GM12878 (cell line): ENCODE measurements at regions not wholly inside any gene's neighbourhood (a gene's known extent, or its start where the extent isn't known, plus 50 kb on each side); places are given as distances from the start of the nearest gene placed in this dataset.

Source experiments
- ATAC-seq: fragments of 200-7000 bp; cut with Tn5 transposase; 3 replicates; pipeline ENCODE4 v1.9.1; 2020; ENCODE audit warnings: mild to moderate bottlenecking, moderate library complexity
- BruUV-seq: library from RNA; stranded (reverse); fragments of 400-500 nt; replicated peaks from 2 replicates; lab custom pipeline; 2021; lab: Mats Ljungman, UMichigan
- CTCF ChIA-PET: fragments of 300-600 bp; sonication (Branson Sonifier 250); formaldehyde crosslinking; extraction: SDS; loops from one replicate; lab custom pipeline; 2021; ENCODE audit warnings: inconsistent platforms; lab: Yijun Ruan, JAX
- POLR2A ChIA-PET: fragments of 350-600 bp; formaldehyde crosslinking; extraction: SDS; loops from one replicate; lab custom pipeline; 2021; ENCODE audit warnings: inconsistent platforms; lab: Charles Lee
- RAD21 ChIA-PET: fragments of 300-600 bp; sonication (Branson Sonifier 250); formaldehyde crosslinking; loops from one replicate; lab custom pipeline; 2023; ENCODE audit warnings: antibody characterized with exemption; ENCODE audit not compliant: unreplicated experiment; lab: Charles Lee
- SMC1A ChIA-PET: fragments of 300-600 bp; sonication (Branson Sonifier 250); formaldehyde crosslinking; loops from one replicate; lab custom pipeline; 2023; ENCODE audit not compliant: unreplicated experiment, uncharacterized antibody; lab: Charles Lee
- DNase-seq: peaks from one replicate; pipeline ENCODE4 v3.0.0-alpha.2; 2011; ENCODE audit warnings: low read depth, low spot score
- FAIRE-seq: peaks from 3 replicates; lab custom pipeline; 2011; peaks lifted over from hg19 to GRCh38; lab: Jason Lieb, UNC
- H2AFZ ChIP-seq: 2 replicates; pipeline ENCODE4 v1.6.0; 2011; ENCODE audit warnings: low read depth, low read length, control low read depth; ENCODE audit not compliant: control insufficient read depth
- H3K27ac ChIP-seq: 2 replicates; pipeline ENCODE4 v1.5.1; 2011; ENCODE audit warnings: control low read depth; ENCODE audit not compliant: control insufficient read depth, insufficient read depth
- H3K27me3 ChIP-seq, 2 experiments: replicated peaks in 1 of 2; 2 replicates each; pipeline versions ENCODE4 v1.6.0 to v1.6.1; 2011; ENCODE audit warnings: low read length in 1 of 2; ENCODE audit not compliant: control insufficient read depth in 2 of 2, insufficient read depth in 2 of 2
- H3K36me3 ChIP-seq, 2 experiments: 2 replicates each; pipeline ENCODE4 v1.5.1; 2011; ENCODE audit warnings: low read length in 1 of 2; ENCODE audit not compliant: control insufficient read depth in 2 of 2, insufficient read depth in 2 of 2
- H3K4me1 ChIP-seq: 2 replicates; pipeline ENCODE4 v1.6.1; 2011; ENCODE audit warnings: mild to moderate bottlenecking, low read length, moderate library complexity, mixed read lengths; ENCODE audit not compliant: control insufficient read depth, insufficient read depth
- H3K4me2 ChIP-seq: 2 replicates; pipeline ENCODE4 v1.6.0; 2011; ENCODE audit warnings: control low read depth; ENCODE audit not compliant: control insufficient read depth, insufficient read depth
- H3K4me3 ChIP-seq: fragments of 200-600 bp; sonication (generic); 2 replicates; pipeline ENCODE4 v1.5.1; 2016
- H3K79me2 ChIP-seq: 2 replicates; pipeline ENCODE4 v1.6.0; 2011; ENCODE audit warnings: low read length; ENCODE audit not compliant: control insufficient read depth, insufficient read depth
- H3K9ac ChIP-seq: 2 replicates; pipeline ENCODE4 v1.8.0; 2011; ENCODE audit warnings: low read length, control low read depth, mixed read lengths; ENCODE audit not compliant: control insufficient read depth, insufficient read depth
- H3K9me3 ChIP-seq: replicated peaks from 3 replicates; pipeline ENCODE4 v1.5.1; 2011; ENCODE audit warnings: mild to moderate bottlenecking, low read length; ENCODE audit not compliant: control insufficient read depth, insufficient read depth
- H4K20me1 ChIP-seq: 2 replicates; pipeline ENCODE4 v1.6.0; 2011; ENCODE audit not compliant: control insufficient read depth, insufficient read depth
- CHD2 ChIP-seq: IDR thresholded peaks from 2 replicates; pipeline ENCODE4 v1.6.1; 2011; ENCODE audit warnings: low read depth, low read length, improper control_type of control experiment, borderline replicate concordance
- E2F8 ChIP-seq: fragments of 450-650 bp; IDR thresholded peaks from 2 replicates; pipeline ENCODE4 v1.6.1; 2018; ENCODE audit warnings: mild to moderate bottlenecking, low read depth, moderate library complexity; ENCODE audit not compliant: partially characterized antibody
- ETV6 ChIP-seq, 2 experiments: fragments of 450-650 bp in 1 of 2; IDR thresholded peaks in 1 of 2; conservative IDR thresholded peaks in 1 of 2; 2 replicates each; pipeline ENCODE4 v1.6.1; 2014; ENCODE audit warnings: antibody characterized with exemption in 1 of 2, borderline replicate concordance in 1 of 2, low read depth in 1 of 2, mild to moderate bottlenecking in 1 of 2, moderate library complexity in 1 of 2
- FOXK2 ChIP-seq: fragments of 450-650 bp; IDR thresholded peaks from 2 replicates; pipeline ENCODE4 v1.6.1; 2017; ENCODE audit warnings: mild to moderate bottlenecking, moderate library complexity
- FOXM1 ChIP-seq: IDR thresholded peaks from 2 replicates; pipeline ENCODE4 v1.6.1; 2012; ENCODE audit warnings: low read depth, mild to moderate bottlenecking, inconsistent platforms, low read length, moderate library complexity
- JUND ChIP-seq: IDR thresholded peaks from 2 replicates; pipeline ENCODE4 v1.6.1; 2012; ENCODE audit warnings: low read depth, mild to moderate bottlenecking, low read length, improper control_type of control experiment, moderate library complexity
- MTA3 ChIP-seq: IDR thresholded peaks from 2 replicates; pipeline ENCODE4 v1.6.1; 2012; ENCODE audit warnings: low read length, inconsistent platforms, borderline replicate concordance
- POU2F2 ChIP-seq: IDR thresholded peaks from 3 replicates; pipeline ENCODE4 v1.6.1; 2011; ENCODE audit warnings: low read depth, mild to moderate bottlenecking, low read length, borderline replicate concordance
- RFX5 ChIP-seq: IDR thresholded peaks from 2 replicates; pipeline ENCODE4 v1.6.1; 2011; ENCODE audit warnings: low read depth, low read length, improper control_type of control experiment
- TCF7 ChIP-seq: IDR thresholded peaks from 2 replicates; pipeline ENCODE4 v1.6.1; 2014; ENCODE audit warnings: antibody characterized with exemption, borderline replicate concordance
- ZBED1 ChIP-seq: IDR thresholded peaks from 2 replicates; pipeline ENCODE4 v1.6.1; 2016; ENCODE audit warnings: borderline replicate concordance
- ZBTB40 ChIP-seq: fragments of 450-650 bp; IDR thresholded peaks from 2 replicates; pipeline ENCODE4 v1.6.1; 2016; ENCODE audit warnings: mild to moderate bottlenecking, moderate library complexity, borderline replicate concordance
- WGBS: methylation state at CpG from one replicate; pipeline ENCODE4 v1.1.6; 2016; ENCODE audit warnings: low lambda C conversion rate; ENCODE audit not compliant: insufficient replicate concordance, insufficient coverage; ENCODE audit errors: missing lambda C conversion rate; 5-methylcytosine and 5-hydroxymethylcytosine counted together
- in situ Hi-C: fragments of 300-500 bp; cut with MboI; formaldehyde crosslinking; loops from 9 replicates; pipeline ENCODE4 v1.14.3; 2018; ENCODE audit warnings: mixed read lengths
- intact Hi-C: fragments of 100-400 bp; cut with micrococcal nuclease; formaldehyde crosslinking; loops from one replicate; pipeline ENCODE4 v1.14.2; 2022; ENCODE audit not compliant: unreplicated experiment

GRCh38 chr11:33558097-33558496, 142.5 kb downstream of the C11orf91 start:
- no peak for FAIRE-seq
- H3K27ac ChIP-seq: no peak overlapping the region
- H3K4me3 ChIP-seq: no peak overlapping the region
- BruUV-seq: no TSS peak
- no peak for ATAC-seq
- ChIA-PET CTCF (no interaction called here), SMC1A (no interaction called here), RAD21 (no interaction called here), POLR2A (no interaction called here)
- H3K27me3 ChIP-seq: no peaks in the 10 kb centered on the region; a peak in 1 of 4 replicates
- H3K4me1 ChIP-seq: no peaks in the 10 kb centered on the region
- DNase-seq: no peak
- H3K9ac ChIP-seq: no peak overlapping the region
- in situ Hi-C loops: no loop called here
- no peaks in the 10 kb centered on the region for H3K9me3 ChIP-seq
- WGBS: 71% methylated on average over 6 of the region's 7 CpGs
- TF ChIP-seq RFX5: no peak
- TF ChIP-seq JUND: no peak
- no peak for TF ChIP-seq POU2F2
- TF ChIP-seq TCF7: no peak
- no peak for TF ChIP-seq E2F8
- H3K36me3 ChIP-seq: no peaks in the 10 kb centered on the region
- H4K20me1 ChIP-seq: no peaks in the 10 kb centered on the region
- no peaks in the 10 kb centered on the region for H3K79me2 ChIP-seq
- intact Hi-C loops: no loop called here
- H2AFZ ChIP-seq: no peak overlapping the region
- no peak overlapping the region for H3K4me2 ChIP-seq

- no peak for FAIRE-seq
- no peak for TF ChIP-seq ZBTB40
- no peak for TF ChIP-seq FOXK2
- no peak for TF ChIP-seq ZBED1
- TF ChIP-seq MTA3: no peak
- no peak for TF ChIP-seq CHD2
- TF ChIP-seq ETV6 (conservative IDR thresholded peaks at IDR 0.05 in 1 of 2, IDR thresholded peaks at IDR 0.05 in 1 of 2; ENCODE audit: borderline replicate concordance in 1 of 2, low read depth in 1 of 2): no peak
- TF ChIP-seq FOXM1: no peak
Measured at GRCh38 chr11:33557201-33557600, 143.4 kb downstream of the C11orf91 start.

More at GRCh38 chr11:33557201-33557600, 143.4 kb downstream of the C11orf91 start:
- Histone ChIP-seq H3K79me2 (no peaks in the 10 kb centered on the region), H3K4me1 (no peaks in the 10 kb centered on the region), H3K27ac (no peak overlapping the region), H3K9ac (no peak overlapping the region), H3K9me3 (no peaks in the 10 kb centered on the region), H3K4me3 (no peak overlapping the region), H3K36me3 (no peaks in the 10 kb centered on the region), H2AFZ (no peak overlapping the region), H3K27me3 (no peaks in the 10 kb centered on the region; a peak in 1 of 4 replicates), H3K4me2 (no peak overlapping the region), H4K20me1 (no peaks in the 10 kb centered on the region)
- 0% methylated on average over 1 of the region's 1 CpG for WGBS
- ChIA-PET SMC1A (no interaction called here), RAD21 (no interaction called here), POLR2A (no interaction called here), CTCF (interaction anchor here (0.6 kb wide), 1 partner anchor 103 kb away, joined by 3 read pairs; no protein-coding TSS in a partner anchor)
- DNase-seq: no peak
- no TSS peak for BruUV-seq
- in situ Hi-C loops: no loop called here
- no peak for ATAC-seq
- intact Hi-C loops: no loop called here
